KMS-11 (cell line): ENCODE measurements at regions not wholly inside any gene's neighbourhood (a gene's known extent, or its start where the extent isn't known, plus 50 kb on each side); places are given as distances from the start of the nearest gene placed in this dataset.

ENCODE experiments used
- H2AFZ ChIP-seq: fragments of 200-600 bp; sonication (generic); 2 replicates; pipeline ENCODE4 v1.6.1; 2016; ENCODE audit warnings: antibody characterized with exemption, mixed run types, low read depth
- H3K27ac ChIP-seq: fragments of 200-600 bp; sonication (generic); 2 replicates; pipeline ENCODE4 v1.6.1; 2016; ENCODE audit warnings: mild to moderate bottlenecking, mixed run types
- H3K27me3 ChIP-seq: fragments of 200-600 bp; sonication (generic); 2 replicates; pipeline ENCODE4 v1.6.1; 2017; ENCODE audit warnings: mild to moderate bottlenecking, low read depth, mixed run types, moderate library complexity; ENCODE audit not compliant: insufficient read depth
- H3K36me3 ChIP-seq: fragments of 200-600 bp; sonication (generic); 2 replicates; pipeline ENCODE4 v1.6.1; 2017; ENCODE audit warnings: mild to moderate bottlenecking, mixed run types; ENCODE audit not compliant: insufficient read depth
- H3K4me1 ChIP-seq: fragments of 200-600 bp; sonication (generic); 2 replicates; pipeline ENCODE4 v1.6.1; 2016; ENCODE audit warnings: mild to moderate bottlenecking, low read depth, mixed run types; ENCODE audit not compliant: poor library complexity, severe bottlenecking
- H3K4me2 ChIP-seq: fragments of 200-600 bp; sonication (generic); 2 replicates; pipeline ENCODE4 v1.7.0; 2016; ENCODE audit warnings: mild to moderate bottlenecking, mixed run types
- H3K4me3 ChIP-seq: fragments of 200-600 bp; sonication (generic); IDR thresholded peaks from 2 replicates; pipeline ENCODE4 v1.6.1; 2017; ENCODE audit warnings: low read depth, low read length, mixed read lengths; ENCODE audit not compliant: insufficient read depth
- H3K79me2 ChIP-seq: fragments of 200-600 bp; sonication (generic); 2 replicates; pipeline ENCODE4 v1.6.1; 2016; ENCODE audit warnings: low read depth, mixed run types; ENCODE audit not compliant: insufficient read depth
- H3K9ac ChIP-seq: fragments of 200-600 bp; sonication (generic); 2 replicates; pipeline ENCODE4 v1.6.1; 2016; ENCODE audit warnings: mild to moderate bottlenecking, mixed run types
- H4K20me1 ChIP-seq: fragments of 200-600 bp; sonication (generic); 2 replicates; pipeline ENCODE4 v1.6.1; 2016; ENCODE audit warnings: mild to moderate bottlenecking, mixed run types; ENCODE audit not compliant: insufficient read depth
- TF ChIP-seq, protein P1 (sequence below): fragments of 200-600 bp; sonication (generic); conservative IDR thresholded peaks from 2 replicates; pipeline ENCODE4 v1.6.1; 2017; ENCODE audit warnings: low read depth, mild to moderate bottlenecking, antibody characterized with exemption, low read length, moderate library complexity, mixed read lengths

DNA sequence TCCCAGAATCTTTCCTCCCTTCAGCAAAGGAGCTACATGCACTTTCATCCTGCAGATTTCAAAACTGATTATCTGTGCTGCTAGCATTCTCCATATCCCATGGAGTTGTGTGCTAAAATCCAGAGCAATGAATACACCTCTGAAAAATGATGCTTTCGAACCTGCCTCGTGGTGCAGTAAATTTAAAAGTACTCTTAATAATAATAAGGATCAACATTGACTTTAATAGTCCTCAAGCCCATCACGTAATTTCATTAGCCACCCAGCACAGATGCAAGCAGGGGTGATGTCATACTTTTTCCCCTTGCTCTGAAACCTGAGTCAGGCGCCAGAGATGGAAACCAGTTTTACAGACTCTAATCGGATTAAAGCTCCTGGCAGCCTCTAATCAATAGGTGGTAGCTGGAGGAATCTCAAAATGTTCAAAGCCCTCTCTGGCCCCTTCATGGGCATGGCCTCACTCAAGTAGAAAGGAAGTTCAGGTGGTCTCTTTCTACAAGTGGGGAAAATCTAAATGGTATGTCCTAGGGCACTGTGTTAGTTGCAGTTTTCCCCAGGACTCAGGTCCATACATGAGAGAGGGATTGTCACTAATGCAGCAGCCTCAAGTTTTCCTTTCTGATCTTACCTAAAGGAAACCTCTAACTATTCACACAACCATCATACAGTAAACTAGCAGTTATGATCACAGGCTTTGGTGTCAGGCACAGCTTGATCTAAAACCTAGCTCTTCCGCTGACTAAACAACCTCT lies 221.6 kb upstream of the SLC30A5 start:
- no peaks in the 10 kb centered on the region for H3K36me3 ChIP-seq
- no peak overlapping the region for H3K4me2 ChIP-seq
- no peaks in the 10 kb centered on the region for H3K4me1 ChIP-seq
- H3K9ac ChIP-seq: no peak overlapping the region
- no peaks in the 10 kb centered on the region for H4K20me1 ChIP-seq
- no peaks in the 10 kb centered on the region for H3K27me3 ChIP-seq
- no peak overlapping the region for H3K4me3 ChIP-seq
- H2AFZ ChIP-seq: no peak overlapping the region
- H3K27ac ChIP-seq: no peak overlapping the region
- TF ChIP-seq, protein P1, sequence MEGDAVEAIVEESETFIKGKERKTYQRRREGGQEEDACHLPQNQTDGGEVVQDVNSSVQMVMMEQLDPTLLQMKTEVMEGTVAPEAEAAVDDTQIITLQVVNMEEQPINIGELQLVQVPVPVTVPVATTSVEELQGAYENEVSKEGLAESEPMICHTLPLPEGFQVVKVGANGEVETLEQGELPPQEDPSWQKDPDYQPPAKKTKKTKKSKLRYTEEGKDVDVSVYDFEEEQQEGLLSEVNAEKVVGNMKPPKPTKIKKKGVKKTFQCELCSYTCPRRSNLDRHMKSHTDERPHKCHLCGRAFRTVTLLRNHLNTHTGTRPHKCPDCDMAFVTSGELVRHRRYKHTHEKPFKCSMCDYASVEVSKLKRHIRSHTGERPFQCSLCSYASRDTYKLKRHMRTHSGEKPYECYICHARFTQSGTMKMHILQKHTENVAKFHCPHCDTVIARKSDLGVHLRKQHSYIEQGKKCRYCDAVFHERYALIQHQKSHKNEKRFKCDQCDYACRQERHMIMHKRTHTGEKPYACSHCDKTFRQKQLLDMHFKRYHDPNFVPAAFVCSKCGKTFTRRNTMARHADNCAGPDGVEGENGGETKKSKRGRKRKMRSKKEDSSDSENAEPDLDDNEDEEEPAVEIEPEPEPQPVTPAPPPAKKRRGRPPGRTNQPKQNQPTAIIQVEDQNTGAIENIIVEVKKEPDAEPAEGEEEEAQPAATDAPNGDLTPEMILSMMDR: no peak
- H3K79me2 ChIP-seq: no peaks in the 10 kb centered on the region

DNA sequence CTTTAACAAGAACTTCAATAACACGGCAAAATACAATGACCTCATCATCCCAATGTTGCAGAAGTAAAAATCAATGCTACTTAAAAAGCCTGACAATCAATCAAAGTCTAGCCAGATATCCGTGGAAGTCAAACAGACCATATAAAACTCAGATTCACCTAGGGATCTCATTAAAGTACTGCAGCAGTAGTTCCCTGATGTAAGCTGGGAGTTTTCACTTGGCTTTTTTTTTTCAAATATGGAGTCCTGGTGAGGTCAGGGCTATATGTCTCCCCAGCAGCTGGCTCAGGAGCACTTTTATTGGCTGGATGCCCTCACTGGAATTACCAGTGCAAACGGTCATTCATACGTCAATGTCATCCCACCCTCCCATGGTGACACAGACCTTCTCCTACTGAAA lies 220.6 kb upstream of the SLC30A5 start:
- no peak overlapping the region for H3K9ac ChIP-seq
- no peak overlapping the region for H3K4me2 ChIP-seq
- H3K36me3 ChIP-seq: no peaks in the 10 kb centered on the region
- no peak overlapping the region for H3K27ac ChIP-seq
- no peaks in the 10 kb centered on the region for H4K20me1 ChIP-seq
- H3K4me3 ChIP-seq: no peak overlapping the region
- TF ChIP-seq, protein P1: no peak
- H2AFZ ChIP-seq: no peak overlapping the region
- H3K79me2 ChIP-seq: no peaks in the 10 kb centered on the region
- no peaks in the 10 kb centered on the region for H3K4me1 ChIP-seq
- H3K27me3 ChIP-seq: no peaks in the 10 kb centered on the region

DNA sequence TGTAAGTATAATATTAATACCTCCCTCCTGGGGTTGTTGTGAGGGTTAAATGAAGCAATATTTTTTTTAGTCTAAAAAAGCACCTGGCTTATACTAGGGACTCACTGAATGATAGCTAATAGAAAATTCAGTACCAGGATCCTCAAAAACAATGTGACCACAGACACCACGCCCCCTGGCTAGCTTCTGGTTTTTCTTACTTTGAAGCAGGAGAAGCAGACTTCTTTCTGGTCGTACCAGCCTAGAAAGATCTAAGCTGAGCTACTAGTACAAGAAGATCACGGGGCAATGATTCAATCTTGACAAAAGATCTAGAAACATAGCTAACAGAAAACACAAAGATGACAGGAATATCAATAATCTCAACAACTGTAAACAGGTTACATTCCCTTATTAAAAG lies 218.5 kb upstream of the SLC30A5 start:
- TF ChIP-seq, protein P1: no peak
- Histone ChIP-seq H3K4me1 (no peaks in the 10 kb centered on the region), H3K79me2 (no peaks in the 10 kb centered on the region), H3K4me3 (no peak overlapping the region), H3K27ac (no peak overlapping the region), H2AFZ (no peak overlapping the region), H3K9ac (no peak overlapping the region), H3K36me3 (no peaks in the 10 kb centered on the region), H3K27me3 (no peaks in the 10 kb centered on the region), H4K20me1 (no peaks in the 10 kb centered on the region), H3K4me2 (no peak overlapping the region)

DNA sequence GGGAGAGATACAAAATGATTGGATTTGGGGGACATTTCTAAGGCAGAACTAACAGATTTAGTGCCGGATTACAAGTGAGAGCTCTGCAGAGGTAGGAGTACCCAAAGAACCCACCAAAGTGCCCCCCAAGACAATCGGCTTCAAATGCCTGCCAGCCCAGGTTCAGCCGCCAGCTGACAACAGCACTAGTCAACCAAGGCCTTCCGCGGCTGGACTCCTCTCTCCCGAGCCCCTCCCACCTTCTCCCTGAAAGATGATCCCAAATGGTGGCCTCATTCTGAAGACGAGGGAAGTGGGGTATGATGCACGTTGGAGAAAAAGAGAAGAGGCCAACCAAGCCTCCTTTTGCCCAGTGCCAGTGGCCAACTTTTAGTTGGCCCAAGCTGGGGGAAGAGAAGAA lies 210.4 kb upstream of the SLC30A5 start:
- Histone ChIP-seq H3K4me3 (no peak overlapping the region), H3K4me2 (no peak overlapping the region), H3K27ac (no peak overlapping the region), H3K4me1 (no peaks in the 10 kb centered on the region), H3K36me3 (no peaks in the 10 kb centered on the region), H3K9ac (no peak overlapping the region), H3K27me3 (no peaks in the 10 kb centered on the region), H3K79me2 (no peaks in the 10 kb centered on the region), H2AFZ (no peak overlapping the region), H4K20me1 (no peaks in the 10 kb centered on the region)
- TF ChIP-seq, protein P1: no peak
